Astrocyte of the spinal cord (primary cell): ENCODE measurements at regions not wholly inside any gene's neighbourhood (a gene's known extent, or its start where the extent isn't known, plus 50 kb on each side); places are given as distances from the start of the nearest gene placed in this dataset.

Experiments used
- DNase-seq: peaks from one replicate; pipeline ENCODE4 v3.0.0; 2011; ENCODE audit warnings: low read depth, low spot score
- H3K4me3 ChIP-seq: 2 replicates; pipeline ENCODE4 v1.5.1; 2011; ENCODE audit warnings: low read depth, mild to moderate bottlenecking, low read length, moderate library complexity
- CTCF ChIP-seq: IDR thresholded peaks from 2 replicates; pipeline ENCODE4 v1.5.1; 2012; ENCODE audit warnings: low read depth, mild to moderate bottlenecking, low read length, inconsistent platforms
- in situ Hi-C: cut with HindIII; loops from 2 replicates; pipeline ENCODE4 v1.10.0; 2017; ENCODE audit warnings: low sequenced_read_pairs

- no peak for DNase-seq
- no peak for TF ChIP-seq CTCF
- no peak overlapping the region for H3K4me3 ChIP-seq
- in situ Hi-C loops = no loop called here
Observed at GRCh38 chr11:114972105-114972504, 293.8 kb downstream of the NXPE2 start.

- in situ Hi-C loops = no loop called here
- TF ChIP-seq CTCF = no peak
- no peak for DNase-seq
- no peak overlapping the region for H3K4me3 ChIP-seq
Observed at GRCh38 chr11:114977651-114978050, 299.3 kb downstream of the NXPE2 start.

- DNase-seq = no peak
- TF ChIP-seq CTCF = no peak
- in situ Hi-C loops = no loop called here
- no peak overlapping the region for H3K4me3 ChIP-seq
Observed at GRCh38 chr11:114982141-114982540, 303.8 kb downstream of the NXPE2 start.

GRCh38 chr11:114984611-114985163 lies 306.4 kb downstream of the NXPE2 start:
- DNase-seq = no peak
- TF ChIP-seq CTCF = no peak
- no peak overlapping the region for H3K4me3 ChIP-seq
- in situ Hi-C loops = no loop called here

GRCh38 chr11:114986365-114986764 lies 308.0 kb downstream of the NXPE2 start:
- no peak for TF ChIP-seq CTCF
- in situ Hi-C loops = no loop called here
- no peak overlapping the region for H3K4me3 ChIP-seq
- no peak for DNase-seq

- no peak for TF ChIP-seq CTCF
- in situ Hi-C loops = no loop called here
- DNase-seq = no peak
- no peak overlapping the region for H3K4me3 ChIP-seq
Observed at GRCh38 chr11:114987186-114987760, 308.9 kb downstream of the NXPE2 start.
